Left lobe of liver (tissue), 2 donors: ENCODE measurements at regions not wholly inside any gene's neighbourhood (a gene's known extent, or its start where the extent isn't known, plus 50 kb on each side); places are given as distances from the start of the nearest gene placed in this dataset.

ENCODE experiments used
- ATAC-seq: fragments of 200-7000 bp; cut with Tn5 transposase; one replicate; pipeline ENCODE4 v1.9.1; 2020; ENCODE audit warnings: mild to moderate bottlenecking, moderate library complexity
- DNase-seq: peaks from one replicate; pipeline ENCODE4 v3.0.0-alpha.2; 2020; ENCODE audit warnings: low spot score
- donor health status: DM: no; HTN: no; CAD: no; lungs with moderate emphysema.
- donor health status: DM: no; HTN: yes; CAD: no.

GRCh38 chr3:79845546-79845945 lies 77.7 kb upstream of the ROBO1 start:
- ATAC-seq (no peak), DNase-seq (no peak)

- ATAC-seq (no peak), DNase-seq (no peak)
These were observed 76.4 kb upstream of the ROBO1 start for GRCh38 chr3:79844176-79844575.

GRCh38 chr3:79843180-79843579 lies 75.4 kb upstream of the ROBO1 start:
- DNase-seq (no peak), ATAC-seq (no peak)

GRCh38 chr3:79835701-79836100 lies 67.9 kb upstream of the ROBO1 start:
- DNase-seq (no peak), ATAC-seq (no peak)

GRCh38 chr3:79824166-79824565 lies 56.4 kb upstream of the ROBO1 start:
- ATAC-seq (no peak), DNase-seq (no peak)

- DNase-seq (no peak), ATAC-seq (no peak)
These were observed 54.3 kb upstream of the ROBO1 start for GRCh38 chr3:79822076-79822475.

GRCh38 chr3:79820089-79820488 lies 52.3 kb upstream of the ROBO1 start:
- ATAC-seq (no peak), DNase-seq (no peak)

- DNase-seq (no peak), ATAC-seq (no peak)
These were observed 50.2 kb upstream of the ROBO1 start for GRCh38 chr3:79818015-79818414.
